ENCODE measurements at regions not wholly inside any gene's neighbourhood (a gene's known extent, or its start where the extent isn't known, plus 50 kb on each side); places are given as distances from the start of the nearest gene placed in this dataset.

DNA sequence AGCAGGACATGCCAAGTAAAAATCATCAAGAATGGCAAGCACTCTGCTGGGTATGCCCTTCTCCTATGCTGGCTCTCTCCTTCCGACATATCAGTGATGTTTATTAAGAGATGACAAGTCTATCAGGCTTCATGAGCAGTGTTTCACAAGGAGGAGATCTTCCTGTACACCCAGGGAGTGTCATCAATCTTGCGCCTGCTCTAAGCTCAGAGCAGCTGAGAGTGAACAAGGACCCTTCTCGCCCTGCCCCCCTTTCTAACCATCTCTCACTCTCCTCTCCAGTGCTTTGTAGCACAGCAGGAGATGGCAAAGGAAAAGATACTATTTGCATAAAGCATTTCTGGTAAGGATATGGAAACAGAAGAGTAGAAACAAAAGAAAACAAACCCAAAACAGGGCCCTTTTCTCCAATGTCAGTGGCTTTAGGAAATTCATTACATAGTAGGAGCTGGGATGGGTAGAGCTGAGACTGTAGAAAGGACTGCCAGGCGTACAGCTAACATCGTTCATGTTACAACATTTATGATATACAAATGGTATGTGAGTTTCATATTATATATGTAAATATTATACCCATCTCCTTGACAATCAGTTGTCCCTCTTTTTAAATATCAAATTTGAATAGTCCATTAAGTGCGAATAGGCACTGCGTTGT is 201.7 kb downstream of the NUF2 start:
- H3K27ac ChIP-seq (ENCODE audit: insufficient read depth, low read depth, low read length) = no peak overlapping the region
- FAIRE-seq = no peak
- TF ChIP-seq EZH2 (IDR thresholded peaks at IDR 0.05; ENCODE audit: borderline replicate concordance, low read depth, low read length, severe bottlenecking) = no peak
- TF ChIP-seq POLR2AphosphoS5 (IDR thresholded peaks at IDR 0.05; ENCODE audit: insufficient read depth, low read depth, low read length) = no peak
- no peak for TF ChIP-seq GATA2 (IDR thresholded peaks at IDR 0.05; ENCODE audit: insufficient read depth, insufficient read length, low read depth, low read length)
- no peak for TF ChIP-seq FOS (IDR thresholded peaks at IDR 0.05; ENCODE audit: borderline replicate concordance, insufficient read depth, low read length)
- no peak for TF ChIP-seq JUN (IDR thresholded peaks at IDR 0.05; ENCODE audit: borderline replicate concordance, insufficient read depth, insufficient read length, low read depth)
- TF ChIP-seq, protein P1, sequence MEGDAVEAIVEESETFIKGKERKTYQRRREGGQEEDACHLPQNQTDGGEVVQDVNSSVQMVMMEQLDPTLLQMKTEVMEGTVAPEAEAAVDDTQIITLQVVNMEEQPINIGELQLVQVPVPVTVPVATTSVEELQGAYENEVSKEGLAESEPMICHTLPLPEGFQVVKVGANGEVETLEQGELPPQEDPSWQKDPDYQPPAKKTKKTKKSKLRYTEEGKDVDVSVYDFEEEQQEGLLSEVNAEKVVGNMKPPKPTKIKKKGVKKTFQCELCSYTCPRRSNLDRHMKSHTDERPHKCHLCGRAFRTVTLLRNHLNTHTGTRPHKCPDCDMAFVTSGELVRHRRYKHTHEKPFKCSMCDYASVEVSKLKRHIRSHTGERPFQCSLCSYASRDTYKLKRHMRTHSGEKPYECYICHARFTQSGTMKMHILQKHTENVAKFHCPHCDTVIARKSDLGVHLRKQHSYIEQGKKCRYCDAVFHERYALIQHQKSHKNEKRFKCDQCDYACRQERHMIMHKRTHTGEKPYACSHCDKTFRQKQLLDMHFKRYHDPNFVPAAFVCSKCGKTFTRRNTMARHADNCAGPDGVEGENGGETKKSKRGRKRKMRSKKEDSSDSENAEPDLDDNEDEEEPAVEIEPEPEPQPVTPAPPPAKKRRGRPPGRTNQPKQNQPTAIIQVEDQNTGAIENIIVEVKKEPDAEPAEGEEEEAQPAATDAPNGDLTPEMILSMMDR (IDR thresholded peaks at IDR 0.05; ENCODE audit: extremely low read depth in 1 of 2, insufficient read depth in 1 of 2, low read depth in 1 of 2, low read length in 2 of 2) = no peak
- TF ChIP-seq MYC (IDR thresholded peaks at IDR 0.05; ENCODE audit: low read depth, low read length) = no peak
- TF ChIP-seq, protein P2, sequence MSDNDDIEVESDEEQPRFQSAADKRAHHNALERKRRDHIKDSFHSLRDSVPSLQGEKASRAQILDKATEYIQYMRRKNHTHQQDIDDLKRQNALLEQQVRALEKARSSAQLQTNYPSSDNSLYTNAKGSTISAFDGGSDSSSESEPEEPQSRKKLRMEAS (IDR thresholded peaks at IDR 0.05; ENCODE audit: insufficient read depth, insufficient read length) = no peak
- no peak for TF ChIP-seq POLR2A (IDR thresholded peaks at IDR 0.05; ENCODE audit: low read depth, low read length)
- H3K79me2 ChIP-seq (ENCODE audit: control insufficient read depth, insufficient read depth, low read length) = no peaks in the 10 kb centered on the region
- no peaks in the 10 kb centered on the region for H3K9me1 ChIP-seq (replicated peaks; ENCODE audit: control insufficient read depth, extremely low read depth, insufficient read depth, low read length)
- H3K4me2 ChIP-seq (ENCODE audit: insufficient read depth, low read length) = no peak overlapping the region
- no peak overlapping the region for H3K4me3 ChIP-seq (replicated peaks in 1 of 3; ENCODE audit: insufficient read depth in 1 of 3, low read depth in 1 of 3, low read length in 3 of 3)
- intact Hi-C loops (cut with micrococcal nuclease) = no loop called here
- CTCF ChIA-PET = interaction anchor here (2.0 kb wide), 1 partner anchor 1264 kb away, joined by 6 read pairs; no protein-coding TSS in a partner anchor
- no peak for DNase-seq (ENCODE audit: low read depth, low spot score)
- no peaks in the 10 kb centered on the region for H3K36me3 ChIP-seq (ENCODE audit: control insufficient read depth in 2 of 2, extremely low read depth in 1 of 2, insufficient read depth in 2 of 2, low read length in 2 of 2)
- no peaks in the 10 kb centered on the region for H3K4me1 ChIP-seq (ENCODE audit: control insufficient read depth, extremely low read depth, insufficient read depth, low read length)
- H3K9ac ChIP-seq (replicated peaks; ENCODE audit: extremely low read depth, insufficient read depth, low read length) = no peak overlapping the region
- H3K27me3 ChIP-seq (ENCODE audit: control insufficient read depth in 2 of 2, insufficient read depth in 2 of 2, low read length in 2 of 2) = no peaks in the 10 kb centered on the region
- no TSS peak for BruUV-seq (replicated peaks)
- no peaks in the 10 kb centered on the region for H3K9me3 ChIP-seq (replicated peaks; ENCODE audit: control insufficient read depth, insufficient read depth, low read length)
- POLR2A ChIA-PET = no interaction called here
- dilution Hi-C loops (cut with MboI; ENCODE audit: extremely low pct_ligation_motif_present, low sequenced_read_pairs) = no loop called here
- H4K20me1 ChIP-seq (replicated peaks; ENCODE audit: control insufficient read depth, extremely low read depth, insufficient read depth, low read length) = no peaks in the 10 kb centered on the region
- H2AFZ ChIP-seq (ENCODE audit: low read depth, low read length) = no peak overlapping the region
